K562 (cell line): ENCODE measurements at regions not wholly inside any gene's neighbourhood (a gene's known extent, or its start where the extent isn't known, plus 50 kb on each side); places are given as distances from the start of the nearest gene placed in this dataset.

Source experiments
- ATAC-seq: fragments of 200-7000 bp; cut with Tn5 transposase; 3 replicates; pipeline ENCODE4 v1.9.1; 2020; ENCODE audit warnings: moderate library complexity
- BruUV-seq: library from RNA; stranded (reverse); fragments of 400-500 nt; replicated peaks from 2 replicates; lab custom pipeline; 2021; lab: Mats Ljungman, UMichigan
- CTCF ChIA-PET: fragments of 300-600 bp; formaldehyde crosslinking; extraction: SDS; loops from one replicate; lab custom pipeline; 2021; ENCODE audit warnings: low intra/inter-chr PET ratio; lab: Yijun Ruan, JAX
- POLR2A ChIA-PET: fragments of 300-600, 350-650 bp; sonication (Branson Sonifier 250); formaldehyde crosslinking; extraction: SDS; loops from one replicate; lab custom pipeline; 2021; ENCODE audit warnings: antibody characterized with exemption, inconsistent platforms; lab: Yijun Ruan, JAX
- DNase-seq, 4 experiments: peaks; one replicate each; pipeline versions ENCODE4 v3.0.0 to v3.0.0-alpha.2; 2011 to 2018; ENCODE audit warnings: low spot score in 3 of 4, mixed read lengths in 3 of 4; ENCODE audit errors: extremely low read depth in 1 of 4
- FAIRE-seq: peaks from 2 replicates; lab custom pipeline; 2011; peaks lifted over from hg19 to GRCh38; lab: Jason Lieb, UNC
- H2AFZ ChIP-seq: 2 replicates; pipeline ENCODE4 v1.6.0; 2011; ENCODE audit warnings: low read depth, low read length, control low read depth, inconsistent platforms
- H3K27ac ChIP-seq: fragments of 200-600 bp; 3 replicates; pipeline ENCODE4 v1.8.0; 2011; ENCODE audit warnings: low read depth, mild to moderate bottlenecking, control low read depth, inconsistent platforms, low read length, moderate library complexity, mixed read lengths; ENCODE audit errors: extremely low read depth
- H3K27me3 ChIP-seq, 2 experiments: fragments of 300-600 bp in 1 of 2; 2 replicates in 1 of 2; 3 replicates in 1 of 2; pipeline versions ENCODE4 v1.6.0 to v1.8.0; 2011; ENCODE audit warnings: inconsistent platforms in 2 of 2, low read length in 2 of 2, mild to moderate bottlenecking in 1 of 2, mixed read lengths in 1 of 2, moderate library complexity in 1 of 2; ENCODE audit not compliant: control insufficient read depth in 2 of 2, insufficient read depth in 2 of 2
- H3K36me3 ChIP-seq: fragments of 300-600 bp; 3 replicates; pipeline ENCODE4 v1.8.0; 2011; ENCODE audit warnings: mild to moderate bottlenecking, low read length, inconsistent platforms; ENCODE audit not compliant: control insufficient read depth, insufficient read depth
- H3K4me1 ChIP-seq, 2 experiments: fragments of 200-600 bp in 1 of 2; replicated peaks in 1 of 2; 2 replicates in 1 of 2; 3 replicates in 1 of 2; pipeline versions ENCODE4 v1.5.1 to v1.8.0; 2011; ENCODE audit warnings: inconsistent platforms in 2 of 2, low read length in 2 of 2, mild to moderate bottlenecking in 1 of 2, mixed read lengths in 1 of 2, moderate library complexity in 1 of 2; ENCODE audit not compliant: control insufficient read depth in 2 of 2, insufficient read depth in 2 of 2
- H3K4me2 ChIP-seq: 2 replicates; pipeline ENCODE4 v1.6.1; 2011; ENCODE audit warnings: low read length, control low read depth, inconsistent platforms, mixed read lengths; ENCODE audit not compliant: insufficient read depth
- H3K4me3 ChIP-seq: fragments of 200-600 bp; sonication (generic), shearing (Covaris generic); 2 replicates; pipeline ENCODE4 v1.5.1; 2016; ENCODE audit warnings: control low read depth, inconsistent platforms
- H3K79me2 ChIP-seq: fragments of 200-600 bp; 3 replicates; pipeline ENCODE4 v1.8.0; 2011; ENCODE audit warnings: low read length, inconsistent platforms; ENCODE audit not compliant: control insufficient read depth, insufficient read depth
- H3K9ac ChIP-seq, 2 experiments: 2 replicates each; pipeline versions ENCODE4 v1.6.0 to v1.6.1; 2011; ENCODE audit warnings: low read depth in 2 of 2, low read length in 2 of 2, control low read depth in 1 of 2, inconsistent platforms in 1 of 2, mild to moderate bottlenecking in 1 of 2, mixed read lengths in 1 of 2; ENCODE audit not compliant: insufficient read depth in 1 of 2
- H3K9me1 ChIP-seq: one replicate; pipeline ENCODE4 v1.6.0; 2011; ENCODE audit warnings: inconsistent platforms, mild to moderate bottlenecking, low read length, moderate library complexity; ENCODE audit not compliant: control insufficient read depth, insufficient read depth
- H3K9me3 ChIP-seq: replicated peaks from 2 replicates; pipeline ENCODE4 v1.5.1; 2011; ENCODE audit warnings: low read depth, low read length, inconsistent platforms; ENCODE audit not compliant: control insufficient read depth, insufficient read depth
- H4K20me1 ChIP-seq: replicated peaks from 2 replicates; pipeline ENCODE4 v1.6.1; 2011; ENCODE audit warnings: low read length, inconsistent platforms, mixed read lengths; ENCODE audit not compliant: control insufficient read depth, insufficient read depth
- SFPQ ChIP-seq: fragments of 200-400 bp; formaldehyde crosslinking; IDR thresholded peaks from 2 replicates; pipeline ENCODE4 v1.6.1; 2017; ENCODE audit warnings: mild to moderate bottlenecking, low read depth, low read length, moderate library complexity
- STAT5A ChIP-seq: IDR thresholded peaks from 2 replicates; pipeline ENCODE4 v1.6.1; 2012; ENCODE audit warnings: low read length, inconsistent platforms, borderline replicate concordance
- TCF3 ChIP-seq: sonication (generic); formaldehyde crosslinking; IDR thresholded peaks from 2 replicates; pipeline ENCODE4 v1.4.0; 2020; ENCODE audit warnings: mild to moderate bottlenecking, missing genetic modification reagents
- ZKSCAN1 ChIP-seq: fragments of 150-350 bp; IDR thresholded peaks from 2 replicates; pipeline ENCODE4 v1.6.1; 2016; ENCODE audit warnings: low read depth, low read length
- ZNF431 ChIP-seq: sonication (generic); formaldehyde crosslinking; IDR thresholded peaks from 2 replicates; pipeline ENCODE4 v1.8.0; 2022; ENCODE audit warnings: mild to moderate bottlenecking, missing genetic modification reagents
- WGBS: fragments of 100-300 bp; shearing (Covaris generic); methylation state at CpG from one replicate; pipeline ENCODE4 v1.1.6; 2016; ENCODE audit warnings: low coverage, mixed read lengths; ENCODE audit not compliant: insufficient coverage; ENCODE audit errors: missing lambda C conversion rate; 5-methylcytosine and 5-hydroxymethylcytosine counted together
- in situ Hi-C: fragments of 300-500 bp; cut with MboI; formaldehyde crosslinking; loops from 4 replicates; pipeline ENCODE4 v1.15.0; 2018; ENCODE audit warnings: inconsistent platforms, mixed read lengths
- intact Hi-C: fragments of 100-400 bp; cut with micrococcal nuclease; formaldehyde crosslinking; loops from 2 replicates; pipeline ENCODE4 v1.14.2; 2022
- TF ChIP-seq, protein P1 (sequence below), 3 experiments: fragments of 200-800 bp in 1 of 3; fragments of 250-450 bp in 1 of 3; fragments of 450-650 bp in 1 of 3; sonication (Bioruptor Pico) in 1 of 3; sonication (Bioruptor generic) in 1 of 3; formaldehyde crosslinking in 1 of 3; IDR thresholded peaks; 2 replicates each; pipeline versions ENCODE4 v1.6.1 to v1.8.0; 2016 to 2022; ENCODE audit warnings: mild to moderate bottlenecking in 2 of 3, missing genetic modification characterization in 2 of 3, missing compliant biosample characterization in 1 of 3, moderate library complexity in 1 of 3

- TF ChIP-seq TCF3 (CRISPR knock-in tag) (no peak), ZNF431 (CRISPR knock-in tag) (no peak), ZKSCAN1 (no peak)
Measured at GRCh38 chr20:54275359-54276111, 67.6 kb downstream of the PFDN4 start (continued).

DNA sequence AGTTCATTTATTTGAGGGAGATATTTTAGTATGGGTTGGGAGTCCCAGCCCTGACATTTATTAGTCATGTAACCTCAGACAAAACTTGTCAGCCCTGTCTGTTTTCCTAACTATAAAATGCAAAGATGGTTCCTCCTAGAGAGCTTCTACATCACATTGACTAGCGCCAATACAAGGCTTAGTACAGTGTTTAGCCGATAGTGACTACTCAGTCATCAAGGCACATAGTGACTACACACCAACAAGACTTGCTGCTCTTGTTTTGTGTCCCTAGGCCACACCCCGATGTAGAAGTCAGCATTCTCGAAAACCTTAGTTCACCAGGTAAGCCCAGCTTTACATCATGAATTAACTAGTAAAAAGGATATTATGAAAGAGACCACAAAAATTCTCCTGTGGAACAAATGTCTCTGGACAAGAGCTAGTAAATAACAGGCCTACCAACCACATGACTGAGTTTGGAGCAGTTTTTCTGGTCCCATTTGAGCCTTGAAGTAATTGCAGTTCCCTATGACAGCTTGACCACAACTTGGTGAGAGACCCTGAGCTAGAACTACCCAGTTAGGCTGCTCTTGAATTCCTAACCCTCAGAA lies 68.8 kb downstream of the PFDN4 start:
- FAIRE-seq, result no peak
- no peak overlapping the region for H3K9ac ChIP-seq
- in situ Hi-C loops (no loop called here), intact Hi-C loops (no loop called here)
- no peaks in the 10 kb centered on the region for H4K20me1 ChIP-seq
- no peaks in the 10 kb centered on the region for H3K79me2 ChIP-seq
- H3K4me1 ChIP-seq, result no peaks in the 10 kb centered on the region
- H3K4me3 ChIP-seq, result no peak overlapping the region
- 1% methylated on average over 4 of the region's 4 CpGs for WGBS
- no peak overlapping the region for H2AFZ ChIP-seq
- no TSS peak for BruUV-seq
- no peaks in the 10 kb centered on the region for H3K9me3 ChIP-seq
- no peak for ATAC-seq
- POLR2A ChIA-PET, result no interaction called here
- no peak for TF ChIP-seq STAT5A
- no peak for TF ChIP-seq SFPQ
- TF ChIP-seq, protein P1, sequence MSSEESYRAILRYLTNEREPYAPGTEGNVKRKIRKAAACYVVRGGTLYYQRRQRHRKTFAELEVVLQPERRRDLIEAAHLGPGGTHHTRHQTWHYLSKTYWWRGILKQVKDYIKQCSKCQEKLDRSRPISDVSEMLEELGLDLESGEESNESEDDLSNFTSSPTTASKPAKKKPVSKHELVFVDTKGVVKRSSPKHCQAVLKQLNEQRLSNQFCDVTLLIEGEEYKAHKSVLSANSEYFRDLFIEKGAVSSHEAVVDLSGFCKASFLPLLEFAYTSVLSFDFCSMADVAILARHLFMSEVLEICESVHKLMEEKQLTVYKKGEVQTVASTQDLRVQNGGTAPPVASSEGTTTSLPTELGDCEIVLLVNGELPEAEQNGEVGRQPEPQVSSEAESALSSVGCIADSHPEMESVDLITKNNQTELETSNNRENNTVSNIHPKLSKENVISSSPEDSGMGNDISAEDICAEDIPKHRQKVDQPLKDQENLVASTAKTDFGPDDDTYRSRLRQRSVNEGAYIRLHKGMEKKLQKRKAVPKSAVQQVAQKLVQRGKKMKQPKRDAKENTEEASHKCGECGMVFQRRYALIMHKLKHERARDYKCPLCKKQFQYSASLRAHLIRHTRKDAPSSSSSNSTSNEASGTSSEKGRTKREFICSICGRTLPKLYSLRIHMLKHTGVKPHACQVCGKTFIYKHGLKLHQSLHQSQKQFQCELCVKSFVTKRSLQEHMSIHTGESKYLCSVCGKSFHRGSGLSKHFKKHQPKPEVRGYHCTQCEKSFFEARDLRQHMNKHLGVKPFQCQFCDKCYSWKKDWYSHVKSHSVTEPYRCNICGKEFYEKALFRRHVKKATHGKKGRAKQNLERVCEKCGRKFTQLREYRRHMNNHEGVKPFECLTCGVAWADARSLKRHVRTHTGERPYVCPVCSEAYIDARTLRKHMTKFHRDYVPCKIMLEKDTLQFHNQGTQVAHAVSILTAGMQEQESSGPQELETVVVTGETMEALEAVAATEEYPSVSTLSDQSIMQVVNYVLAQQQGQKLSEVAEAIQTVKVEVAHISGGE (CRISPR knock-in tag; IDR thresholded peaks at IDR 0.05), result peak in 1 of 3 experiments; percentile 58; a peak in 2 of 6 replicates
- CTCF ChIA-PET, result no interaction called here
- no peaks in the 10 kb centered on the region for H3K9me1 ChIP-seq
- no peaks in the 10 kb centered on the region for H3K36me3 ChIP-seq
- H3K4me2 ChIP-seq, result no peak overlapping the region
- H3K27me3 ChIP-seq, result no peaks in the 10 kb centered on the region
- DNase-seq, result no peak
- H3K27ac ChIP-seq, result no peak overlapping the region
